ENCODE measurements at regions not wholly inside any gene's neighbourhood (a gene's known extent, or its start where the extent isn't known, plus 50 kb on each side); places are given as distances from the start of the nearest gene placed in this dataset.

DNA sequence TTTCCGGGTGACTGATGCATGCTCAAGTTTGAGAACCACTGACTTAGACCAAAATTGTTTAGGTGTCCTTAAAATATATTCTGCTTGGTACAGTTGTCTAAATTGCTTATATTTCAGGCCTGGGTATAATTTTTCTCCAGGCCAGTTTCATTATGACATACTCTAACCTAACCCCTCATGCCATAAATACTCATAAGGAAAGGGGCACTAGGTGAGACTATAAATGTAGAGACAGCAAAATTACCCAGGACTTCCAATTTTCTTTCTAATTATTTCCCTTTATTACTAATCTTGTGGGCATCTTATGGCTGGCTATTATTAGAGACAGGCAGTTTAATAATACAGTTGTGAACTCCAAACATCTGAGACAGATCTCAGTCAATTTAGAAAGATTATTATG, 150.2 kb downstream of the RRAGB start:
- no TSS peak for BruUV-seq (replicated peaks)
- H3K9me3 ChIP-seq (replicated peaks; ENCODE audit: control insufficient read depth, insufficient read depth, low read length), result no peaks in the 10 kb centered on the region
- no peak overlapping the region for H2AFZ ChIP-seq (ENCODE audit: low read depth, low read length)
- no peak overlapping the region for H3K9ac ChIP-seq (replicated peaks; ENCODE audit: extremely low read depth, insufficient read depth, low read length)
- ChIA-PET CTCF (no interaction called here), POLR2A (no interaction called here)
- H3K4me2 ChIP-seq (ENCODE audit: insufficient read depth, low read length), result no peak overlapping the region
- no peaks in the 10 kb centered on the region for H3K9me1 ChIP-seq (replicated peaks; ENCODE audit: control insufficient read depth, extremely low read depth, insufficient read depth, low read length)
- no peak for DNase-seq (ENCODE audit: low read depth, low spot score)
- intact Hi-C loops (cut with micrococcal nuclease) (no loop called here), dilution Hi-C loops (cut with MboI; ENCODE audit: extremely low pct_ligation_motif_present, low sequenced_read_pairs) (no loop called here)
- H3K4me3 ChIP-seq (replicated peaks in 1 of 3; ENCODE audit: insufficient read depth in 1 of 3, low read depth in 1 of 3, low read length in 3 of 3), result no peak overlapping the region
- no peaks in the 10 kb centered on the region for H4K20me1 ChIP-seq (replicated peaks; ENCODE audit: control insufficient read depth, extremely low read depth, insufficient read depth, low read length)
- FAIRE-seq, result no peak
- H3K27ac ChIP-seq (ENCODE audit: insufficient read depth, low read depth, low read length), result no peak overlapping the region
- no peaks in the 10 kb centered on the region for H3K27me3 ChIP-seq (ENCODE audit: control insufficient read depth in 2 of 2, insufficient read depth in 2 of 2, low read length in 2 of 2)
- H3K36me3 ChIP-seq (ENCODE audit: control insufficient read depth in 2 of 2, extremely low read depth in 1 of 2, insufficient read depth in 2 of 2, low read length in 2 of 2), result no peaks in the 10 kb centered on the region
- H3K79me2 ChIP-seq (ENCODE audit: control insufficient read depth, insufficient read depth, low read length), result no peaks in the 10 kb centered on the region
- TF ChIP-seq EZH2 (IDR thresholded peaks at IDR 0.05; ENCODE audit: borderline replicate concordance, low read depth, low read length, severe bottlenecking), result no peak
- no peak for TF ChIP-seq POLR2AphosphoS5 (IDR thresholded peaks at IDR 0.05; ENCODE audit: insufficient read depth, low read depth, low read length)
- no peak for TF ChIP-seq FOS (IDR thresholded peaks at IDR 0.05; ENCODE audit: borderline replicate concordance, insufficient read depth, low read length)
- no peak for TF ChIP-seq POLR2A (IDR thresholded peaks at IDR 0.05; ENCODE audit: low read depth, low read length)
- no peak for TF ChIP-seq JUN (IDR thresholded peaks at IDR 0.05; ENCODE audit: borderline replicate concordance, insufficient read depth, insufficient read length, low read depth)
- TF ChIP-seq, protein P1, sequence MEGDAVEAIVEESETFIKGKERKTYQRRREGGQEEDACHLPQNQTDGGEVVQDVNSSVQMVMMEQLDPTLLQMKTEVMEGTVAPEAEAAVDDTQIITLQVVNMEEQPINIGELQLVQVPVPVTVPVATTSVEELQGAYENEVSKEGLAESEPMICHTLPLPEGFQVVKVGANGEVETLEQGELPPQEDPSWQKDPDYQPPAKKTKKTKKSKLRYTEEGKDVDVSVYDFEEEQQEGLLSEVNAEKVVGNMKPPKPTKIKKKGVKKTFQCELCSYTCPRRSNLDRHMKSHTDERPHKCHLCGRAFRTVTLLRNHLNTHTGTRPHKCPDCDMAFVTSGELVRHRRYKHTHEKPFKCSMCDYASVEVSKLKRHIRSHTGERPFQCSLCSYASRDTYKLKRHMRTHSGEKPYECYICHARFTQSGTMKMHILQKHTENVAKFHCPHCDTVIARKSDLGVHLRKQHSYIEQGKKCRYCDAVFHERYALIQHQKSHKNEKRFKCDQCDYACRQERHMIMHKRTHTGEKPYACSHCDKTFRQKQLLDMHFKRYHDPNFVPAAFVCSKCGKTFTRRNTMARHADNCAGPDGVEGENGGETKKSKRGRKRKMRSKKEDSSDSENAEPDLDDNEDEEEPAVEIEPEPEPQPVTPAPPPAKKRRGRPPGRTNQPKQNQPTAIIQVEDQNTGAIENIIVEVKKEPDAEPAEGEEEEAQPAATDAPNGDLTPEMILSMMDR (IDR thresholded peaks at IDR 0.05; ENCODE audit: extremely low read depth in 1 of 2, insufficient read depth in 1 of 2, low read depth in 1 of 2, low read length in 2 of 2), result no peak
- TF ChIP-seq, protein P2, sequence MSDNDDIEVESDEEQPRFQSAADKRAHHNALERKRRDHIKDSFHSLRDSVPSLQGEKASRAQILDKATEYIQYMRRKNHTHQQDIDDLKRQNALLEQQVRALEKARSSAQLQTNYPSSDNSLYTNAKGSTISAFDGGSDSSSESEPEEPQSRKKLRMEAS (IDR thresholded peaks at IDR 0.05; ENCODE audit: insufficient read depth, insufficient read length), result no peak
- no peak for TF ChIP-seq MYC (IDR thresholded peaks at IDR 0.05; ENCODE audit: low read depth, low read length)
- no peak for TF ChIP-seq GATA2 (IDR thresholded peaks at IDR 0.05; ENCODE audit: insufficient read depth, insufficient read length, low read depth, low read length)
- H3K4me1 ChIP-seq (ENCODE audit: control insufficient read depth, extremely low read depth, insufficient read depth, low read length), result no peaks in the 10 kb centered on the region
